SU-DHL-6 (cell line): ENCODE measurements at regions not wholly inside any gene's neighbourhood (a gene's known extent, or its start where the extent isn't known, plus 50 kb on each side); places are given as distances from the start of the nearest gene placed in this dataset.

ENCODE experiments used
- EZH2phosphoT487 ChIP-seq: fragments of 200-600 bp; sonication (generic), shearing (Covaris generic); conservative IDR thresholded peaks from 2 replicates; pipeline ENCODE4 v1.6.1; 2018; ENCODE audit warnings: mild to moderate bottlenecking, antibody characterized with exemption, low read length, moderate library complexity, mixed read lengths
- TF ChIP-seq, protein P1 (sequence below): fragments of 200-600 bp; sonication (generic); IDR thresholded peaks from one replicate; pipeline ENCODE4 v1.5.1; 2017; ENCODE audit warnings: antibody characterized with exemption, mild to moderate bottlenecking, low read length, moderate library complexity; ENCODE audit not compliant: insufficient read depth, poor library complexity, severe bottlenecking

DNA sequence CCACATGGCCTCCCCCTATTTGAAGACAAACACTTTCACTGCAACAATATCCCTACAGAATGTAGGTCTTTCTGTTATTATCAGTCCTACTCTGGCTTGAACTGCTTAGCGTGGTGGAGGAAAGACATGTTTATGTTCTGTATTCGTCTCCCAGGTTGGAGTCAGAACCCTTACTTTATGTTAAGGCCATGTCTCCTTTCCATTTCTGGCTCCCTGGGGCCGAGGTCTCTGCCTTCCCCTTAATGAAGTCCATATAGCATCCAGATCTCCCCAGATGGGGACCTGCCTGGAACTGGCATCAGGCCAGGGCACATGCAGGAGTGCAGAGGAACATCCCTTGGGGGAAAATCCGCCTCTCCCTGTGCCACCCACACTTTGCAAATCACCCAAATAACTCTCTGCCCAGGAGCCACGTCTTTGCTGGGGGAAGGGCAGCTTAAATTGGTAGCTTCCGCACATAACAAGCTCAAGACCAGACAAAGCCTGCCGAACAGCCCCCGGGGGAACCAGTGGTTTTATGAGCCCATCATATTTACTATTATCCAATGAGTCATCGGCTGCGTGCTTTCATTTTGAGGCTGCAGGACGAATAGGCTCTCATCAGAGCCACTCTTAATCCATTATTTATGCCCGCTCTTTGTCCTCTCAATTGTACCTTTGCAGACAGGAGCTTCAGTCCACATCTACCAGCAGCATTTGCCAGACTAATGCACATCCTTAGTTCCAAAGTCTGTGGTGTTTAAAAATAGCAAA lies 237.0 kb downstream of the UACA start:
- TF ChIP-seq, protein P1, sequence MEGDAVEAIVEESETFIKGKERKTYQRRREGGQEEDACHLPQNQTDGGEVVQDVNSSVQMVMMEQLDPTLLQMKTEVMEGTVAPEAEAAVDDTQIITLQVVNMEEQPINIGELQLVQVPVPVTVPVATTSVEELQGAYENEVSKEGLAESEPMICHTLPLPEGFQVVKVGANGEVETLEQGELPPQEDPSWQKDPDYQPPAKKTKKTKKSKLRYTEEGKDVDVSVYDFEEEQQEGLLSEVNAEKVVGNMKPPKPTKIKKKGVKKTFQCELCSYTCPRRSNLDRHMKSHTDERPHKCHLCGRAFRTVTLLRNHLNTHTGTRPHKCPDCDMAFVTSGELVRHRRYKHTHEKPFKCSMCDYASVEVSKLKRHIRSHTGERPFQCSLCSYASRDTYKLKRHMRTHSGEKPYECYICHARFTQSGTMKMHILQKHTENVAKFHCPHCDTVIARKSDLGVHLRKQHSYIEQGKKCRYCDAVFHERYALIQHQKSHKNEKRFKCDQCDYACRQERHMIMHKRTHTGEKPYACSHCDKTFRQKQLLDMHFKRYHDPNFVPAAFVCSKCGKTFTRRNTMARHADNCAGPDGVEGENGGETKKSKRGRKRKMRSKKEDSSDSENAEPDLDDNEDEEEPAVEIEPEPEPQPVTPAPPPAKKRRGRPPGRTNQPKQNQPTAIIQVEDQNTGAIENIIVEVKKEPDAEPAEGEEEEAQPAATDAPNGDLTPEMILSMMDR = no peak
- no peak for TF ChIP-seq EZH2phosphoT487
